ENCODE measurements at regions not wholly inside any gene's neighbourhood (a gene's known extent, or its start where the extent isn't known, plus 50 kb on each side); places are given as distances from the start of the nearest gene placed in this dataset.

DNA sequence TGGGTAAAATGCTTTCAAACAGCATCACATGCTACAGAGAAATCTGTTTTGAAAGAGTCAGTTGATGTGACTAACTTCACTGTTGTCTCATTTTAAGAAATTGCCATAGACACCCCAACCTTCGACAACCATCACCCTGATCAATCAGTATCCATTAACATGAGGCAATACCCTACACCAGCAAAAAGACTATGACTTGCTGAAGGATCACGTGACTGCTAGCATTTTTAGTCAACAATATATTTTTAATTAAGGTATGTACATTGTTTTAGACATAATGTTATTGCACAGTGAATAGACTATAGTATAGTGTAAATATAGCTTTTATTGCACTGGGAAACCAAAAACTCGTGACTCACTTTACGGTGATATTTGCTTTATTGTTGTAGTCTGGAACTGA lies 200.0 kb upstream of the ARHGAP24 start:
- Histone ChIP-seq H3K27me3 (replicated peaks; ENCODE audit: insufficient read depth, low read length) (no peaks in the 10 kb centered on the region), H3F3A (ENCODE audit: insufficient read depth, low read length) (no peaks in the 10 kb centered on the region), H2AFZ (ENCODE audit: low read length) (no peak overlapping the region), H3K9me3 (replicated peaks; ENCODE audit: insufficient read depth, low read length) (no peaks in the 10 kb centered on the region), H3K4me3 (ENCODE audit: low read length) (no peak overlapping the region), H4K20me1 (ENCODE audit: insufficient read depth, low read length) (no peaks in the 10 kb centered on the region), H3K9ac (ENCODE audit: low read length) (no peak overlapping the region), H3K4me2 (ENCODE audit: low read depth, low read length) (no peak overlapping the region), H3K36me3 (replicated peaks; ENCODE audit: insufficient read depth, low read length) (no peaks in the 10 kb centered on the region), H3K9me2 (replicated peaks; ENCODE audit: insufficient read depth, low read length) (no peaks in the 10 kb centered on the region), H3K4me1 (ENCODE audit: low read length) (no peaks in the 10 kb centered on the region), H3K79me2 (ENCODE audit: low read length) (no peaks in the 10 kb centered on the region), H3K27ac (ENCODE audit: low read length) (no peak overlapping the region)
- DNase-seq, result no peak
- TF ChIP-seq, protein P1, sequence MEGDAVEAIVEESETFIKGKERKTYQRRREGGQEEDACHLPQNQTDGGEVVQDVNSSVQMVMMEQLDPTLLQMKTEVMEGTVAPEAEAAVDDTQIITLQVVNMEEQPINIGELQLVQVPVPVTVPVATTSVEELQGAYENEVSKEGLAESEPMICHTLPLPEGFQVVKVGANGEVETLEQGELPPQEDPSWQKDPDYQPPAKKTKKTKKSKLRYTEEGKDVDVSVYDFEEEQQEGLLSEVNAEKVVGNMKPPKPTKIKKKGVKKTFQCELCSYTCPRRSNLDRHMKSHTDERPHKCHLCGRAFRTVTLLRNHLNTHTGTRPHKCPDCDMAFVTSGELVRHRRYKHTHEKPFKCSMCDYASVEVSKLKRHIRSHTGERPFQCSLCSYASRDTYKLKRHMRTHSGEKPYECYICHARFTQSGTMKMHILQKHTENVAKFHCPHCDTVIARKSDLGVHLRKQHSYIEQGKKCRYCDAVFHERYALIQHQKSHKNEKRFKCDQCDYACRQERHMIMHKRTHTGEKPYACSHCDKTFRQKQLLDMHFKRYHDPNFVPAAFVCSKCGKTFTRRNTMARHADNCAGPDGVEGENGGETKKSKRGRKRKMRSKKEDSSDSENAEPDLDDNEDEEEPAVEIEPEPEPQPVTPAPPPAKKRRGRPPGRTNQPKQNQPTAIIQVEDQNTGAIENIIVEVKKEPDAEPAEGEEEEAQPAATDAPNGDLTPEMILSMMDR (IDR thresholded peaks at IDR 0.05; ENCODE audit: low read length), result no peak
- TF ChIP-seq EZH2 (optimal IDR thresholded peaks at IDR 0.05; ENCODE audit: low read depth, low read length) (no peak), EZH2phosphoT487 (IDR thresholded peaks at IDR 0.05; ENCODE audit: low read length) (no peak)

DNA sequence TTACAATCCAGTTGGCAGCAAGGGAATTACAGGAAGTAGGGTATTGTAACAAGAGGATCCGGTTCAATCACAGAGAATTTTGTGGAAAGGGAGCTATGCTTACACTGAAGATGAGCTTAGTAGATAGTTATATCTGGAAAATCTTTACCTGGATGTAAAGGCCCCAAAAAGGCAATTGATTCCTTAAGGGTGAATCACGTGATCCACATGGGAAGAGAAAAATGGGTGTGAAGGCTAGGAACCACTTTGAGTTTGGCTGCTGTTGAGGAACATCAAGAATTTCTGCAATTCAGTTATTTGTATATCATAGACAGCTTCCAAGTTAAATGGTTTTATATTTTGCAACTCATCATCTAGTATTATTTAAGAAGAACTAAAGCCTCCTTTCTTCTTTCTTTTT lies 194.0 kb upstream of the ARHGAP24 start:
- no peaks in the 10 kb centered on the region for H3K27me3 ChIP-seq (replicated peaks; ENCODE audit: insufficient read depth, low read length)
- H4K20me1 ChIP-seq (ENCODE audit: insufficient read depth, low read length), result no peaks in the 10 kb centered on the region
- no peak overlapping the region for H3K9ac ChIP-seq (ENCODE audit: low read length)
- no peak for DNase-seq
- no peak overlapping the region for H2AFZ ChIP-seq (ENCODE audit: low read length)
- no peaks in the 10 kb centered on the region for H3K79me2 ChIP-seq (ENCODE audit: low read length)
- H3K9me2 ChIP-seq (replicated peaks; ENCODE audit: insufficient read depth, low read length), result no peaks in the 10 kb centered on the region
- H3F3A ChIP-seq (ENCODE audit: insufficient read depth, low read length), result no peaks in the 10 kb centered on the region
- H3K9me3 ChIP-seq (replicated peaks; ENCODE audit: insufficient read depth, low read length), result no peaks in the 10 kb centered on the region
- H3K36me3 ChIP-seq (replicated peaks; ENCODE audit: insufficient read depth, low read length), result no peaks in the 10 kb centered on the region
- no peak overlapping the region for H3K27ac ChIP-seq (ENCODE audit: low read length)
- no peak overlapping the region for H3K4me2 ChIP-seq (ENCODE audit: low read depth, low read length)
- TF ChIP-seq, protein P1 (IDR thresholded peaks at IDR 0.05; ENCODE audit: low read length), result no peak
- TF ChIP-seq EZH2 (optimal IDR thresholded peaks at IDR 0.05; ENCODE audit: low read depth, low read length), result no peak
- TF ChIP-seq EZH2phosphoT487 (IDR thresholded peaks at IDR 0.05; ENCODE audit: low read length), result no peak
- H3K4me1 ChIP-seq (ENCODE audit: low read length), result no peaks in the 10 kb centered on the region
- no peak overlapping the region for H3K4me3 ChIP-seq (ENCODE audit: low read length)

DNA sequence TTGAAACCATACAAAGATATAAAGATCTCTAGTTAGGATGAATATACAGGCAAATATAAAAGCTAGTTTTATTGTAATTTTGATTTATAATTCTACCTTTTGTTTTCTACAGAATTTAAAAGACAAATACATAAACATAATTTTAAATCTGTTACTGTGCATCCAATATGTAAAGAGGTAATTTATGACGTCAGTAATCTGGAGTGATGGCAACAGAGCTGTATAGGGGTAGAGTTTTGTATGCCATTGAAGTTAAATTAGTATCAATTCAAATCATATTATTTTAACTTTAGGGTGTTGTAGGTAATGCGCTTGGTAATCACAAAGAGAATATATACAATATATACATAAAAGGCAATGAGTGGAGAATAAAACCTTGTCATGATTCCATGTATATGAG lies 183.7 kb upstream of the ARHGAP24 start:
- TF ChIP-seq, protein P1 (IDR thresholded peaks at IDR 0.05; ENCODE audit: low read length), result no peak
- TF ChIP-seq EZH2 (optimal IDR thresholded peaks at IDR 0.05; ENCODE audit: low read depth, low read length) (no peak), EZH2phosphoT487 (IDR thresholded peaks at IDR 0.05; ENCODE audit: low read length) (no peak)
- Histone ChIP-seq H3K4me2 (ENCODE audit: low read depth, low read length) (no peak overlapping the region), H4K20me1 (ENCODE audit: insufficient read depth, low read length) (no peaks in the 10 kb centered on the region), H3K36me3 (replicated peaks; ENCODE audit: insufficient read depth, low read length) (no peaks in the 10 kb centered on the region), H3K27me3 (replicated peaks; ENCODE audit: insufficient read depth, low read length) (no peaks in the 10 kb centered on the region), H2AFZ (ENCODE audit: low read length) (no peak overlapping the region), H3K9me2 (replicated peaks; ENCODE audit: insufficient read depth, low read length) (no peaks in the 10 kb centered on the region), H3K79me2 (ENCODE audit: low read length) (no peaks in the 10 kb centered on the region), H3K27ac (ENCODE audit: low read length) (no peak overlapping the region), H3K9ac (ENCODE audit: low read length) (no peak overlapping the region), H3K9me3 (replicated peaks; ENCODE audit: insufficient read depth, low read length) (no peaks in the 10 kb centered on the region), H3K4me3 (ENCODE audit: low read length) (no peak overlapping the region), H3F3A (ENCODE audit: insufficient read depth, low read length) (no peaks in the 10 kb centered on the region), H3K4me1 (ENCODE audit: low read length) (no peaks in the 10 kb centered on the region)
- no peak for DNase-seq
